SU-DHL-6 (cell line): ENCODE measurements at regions not wholly inside any gene's neighbourhood (a gene's known extent, or its start where the extent isn't known, plus 50 kb on each side); places are given as distances from the start of the nearest gene placed in this dataset.

Source experiments
- H2AFZ ChIP-seq: fragments of 200-600 bp; sonication (generic); 2 replicates; pipeline ENCODE4 v1.6.1; 2014; ENCODE audit warnings: low read depth, mild to moderate bottlenecking, moderate library complexity, mixed read lengths, antibody characterized with exemption, low read length; ENCODE audit not compliant: severe bottlenecking
- H3F3A ChIP-seq: fragments of 200-600 bp; shearing (Covaris generic); 2 replicates; pipeline ENCODE4 v1.6.0; 2016; ENCODE audit warnings: antibody characterized with exemption, mild to moderate bottlenecking; ENCODE audit not compliant: insufficient read depth
- H3K27ac ChIP-seq: fragments of 200-600 bp; sonication (generic); 2 replicates; pipeline ENCODE4 v1.5.1; 2016; ENCODE audit warnings: low read depth, mild to moderate bottlenecking, low read length, moderate library complexity, mixed read lengths
- H3K27me3 ChIP-seq: fragments of 200-600 bp; sonication (generic), shearing (Covaris generic); 2 replicates; pipeline ENCODE4 v1.6.0; 2014; ENCODE audit warnings: mild to moderate bottlenecking, low read length
- H3K36me3 ChIP-seq: fragments of 200-600 bp; sonication (generic); 2 replicates; pipeline ENCODE4 v1.6.1; 2014; ENCODE audit warnings: mild to moderate bottlenecking, low read length, mixed read lengths
- H3K4me2 ChIP-seq: fragments of 300-600, 200-600 bp; shearing (Covaris generic), sonication (generic); 2 replicates; pipeline ENCODE4 v1.6.0; 2014; ENCODE audit warnings: low read length, low read depth, mild to moderate bottlenecking; ENCODE audit not compliant: poor library complexity, severe bottlenecking
- H3K4me3 ChIP-seq: fragments of 200-600 bp; sonication (generic); 2 replicates; pipeline ENCODE4 v1.5.1; 2014; ENCODE audit warnings: antibody characterized with exemption, low read length, mild to moderate bottlenecking, mixed read lengths; ENCODE audit not compliant: insufficient read depth, poor library complexity, severe bottlenecking
- H3K79me2 ChIP-seq: fragments of 200-600 bp; sonication (generic); 2 replicates; pipeline ENCODE4 v1.6.1; 2014; ENCODE audit warnings: mild to moderate bottlenecking, low read length, moderate library complexity; ENCODE audit not compliant: insufficient read depth
- H3K9ac ChIP-seq: fragments of 200-600 bp; sonication (generic); 2 replicates; pipeline ENCODE4 v1.7.0; 2014; ENCODE audit warnings: mild to moderate bottlenecking, low read length
- H3K9me2 ChIP-seq: fragments of 200-600 bp; sonication (generic); replicated peaks from 2 replicates; pipeline ENCODE4 v1.6.1; 2014; ENCODE audit warnings: low read length; ENCODE audit not compliant: insufficient read depth
- H3K9me3 ChIP-seq: fragments of 200-600 bp; sonication (generic); 2 replicates; pipeline ENCODE4 v1.6.1; 2014; ENCODE audit warnings: low read length, mixed read lengths; ENCODE audit not compliant: insufficient read depth
- H4K20me1 ChIP-seq: fragments of 200-600 bp; sonication (generic); 2 replicates; pipeline ENCODE4 v1.6.1; 2014; ENCODE audit warnings: low read depth, mild to moderate bottlenecking, antibody characterized with exemption, low read length, moderate library complexity, mixed read lengths
- CTCF ChIP-seq: fragments of 200-600 bp; sonication (generic); IDR thresholded peaks from one replicate; pipeline ENCODE4 v1.5.1; 2017; ENCODE audit warnings: antibody characterized with exemption, mild to moderate bottlenecking, low read length, moderate library complexity; ENCODE audit not compliant: insufficient read depth, poor library complexity, severe bottlenecking
- EZH2phosphoT487 ChIP-seq: fragments of 200-600 bp; sonication (generic), shearing (Covaris generic); conservative IDR thresholded peaks from 2 replicates; pipeline ENCODE4 v1.6.1; 2018; ENCODE audit warnings: mild to moderate bottlenecking, antibody characterized with exemption, low read length, moderate library complexity, mixed read lengths

- H3K4me3 ChIP-seq: no peak overlapping the region
- no peak for TF ChIP-seq EZH2phosphoT487
- no peak for TF ChIP-seq CTCF
- no peak overlapping the region for H3K4me2 ChIP-seq
- no peaks in the 10 kb centered on the region for H3K9me2 ChIP-seq
- H3K36me3 ChIP-seq: no peaks in the 10 kb centered on the region
- no peak overlapping the region for H2AFZ ChIP-seq
- no peaks in the 10 kb centered on the region for H3K27me3 ChIP-seq
- no peaks in the 10 kb centered on the region for H4K20me1 ChIP-seq
- no peaks in the 10 kb centered on the region for H3F3A ChIP-seq
- no peaks in the 10 kb centered on the region for H3K79me2 ChIP-seq
- H3K27ac ChIP-seq: no peak overlapping the region
- H3K9ac ChIP-seq: no peak overlapping the region
- no peaks in the 10 kb centered on the region for H3K9me3 ChIP-seq
Measured at GRCh38 chr9:108681851-108682590, 173.8 kb downstream of the ACTL7B start.

DNA sequence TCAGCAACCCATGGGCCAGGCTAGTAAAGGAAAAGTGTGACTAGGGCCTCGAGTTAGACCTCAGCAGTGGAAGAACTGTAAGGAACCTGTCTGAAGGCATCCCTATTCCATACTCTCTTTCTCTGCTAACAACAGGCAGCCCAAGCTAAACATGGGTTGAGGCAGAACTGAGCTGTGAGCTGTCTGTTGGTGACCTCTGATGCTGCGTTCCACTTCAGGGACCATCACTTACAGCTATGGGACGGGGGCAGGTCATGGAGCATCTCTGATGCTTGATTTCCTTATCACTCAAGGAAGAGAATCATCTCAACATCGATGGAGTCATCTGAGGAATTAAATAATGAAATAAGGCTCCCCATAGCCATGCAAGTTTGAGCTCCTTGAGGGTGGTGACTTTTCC lies 174.8 kb downstream of the ACTL7B start:
- Histone ChIP-seq H3K27me3 (no peaks in the 10 kb centered on the region), H3K27ac (no peak overlapping the region), H3K9ac (no peak overlapping the region), H3K4me2 (no peak overlapping the region), H3K9me2 (no peaks in the 10 kb centered on the region), H2AFZ (no peak overlapping the region), H3K9me3 (no peaks in the 10 kb centered on the region), H3K4me3 (no peak overlapping the region), H3K36me3 (no peaks in the 10 kb centered on the region), H4K20me1 (no peaks in the 10 kb centered on the region), H3F3A (no peaks in the 10 kb centered on the region), H3K79me2 (no peaks in the 10 kb centered on the region)
- TF ChIP-seq EZH2phosphoT487: no peak
- TF ChIP-seq CTCF: no peak

DNA sequence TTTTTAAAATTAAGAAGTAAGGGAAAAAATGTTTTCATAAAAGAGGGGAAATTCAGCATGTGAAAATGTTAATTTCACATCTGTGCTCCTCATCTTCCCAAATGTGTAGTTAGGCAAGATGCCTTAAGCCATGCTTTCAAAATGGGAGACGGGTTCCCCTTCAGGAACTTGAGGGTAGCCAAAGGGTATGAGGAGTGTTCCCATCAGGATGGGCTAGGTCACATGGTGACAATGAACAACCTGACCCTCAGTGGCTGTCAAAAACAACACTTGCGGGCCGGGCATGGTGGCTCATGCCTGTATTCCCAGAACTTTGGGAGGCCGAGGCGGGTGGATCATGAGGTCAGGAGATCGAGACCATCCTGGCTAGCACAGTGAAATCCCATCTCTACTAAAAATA lies 178.0 kb downstream of the ACTL7B start:
- Histone ChIP-seq H3K4me3 (no peak overlapping the region), H3K9me3 (no peaks in the 10 kb centered on the region), H3K9ac (no peak overlapping the region), H3K27ac (no peak overlapping the region), H3K9me2 (no peaks in the 10 kb centered on the region), H3F3A (no peaks in the 10 kb centered on the region), H3K36me3 (no peaks in the 10 kb centered on the region), H2AFZ (no peak overlapping the region), H4K20me1 (no peaks in the 10 kb centered on the region), H3K4me2 (no peak overlapping the region), H3K27me3 (no peaks in the 10 kb centered on the region), H3K79me2 (no peaks in the 10 kb centered on the region)
- TF ChIP-seq EZH2phosphoT487: no peak
- no peak for TF ChIP-seq CTCF
